ENCODE measurements at regions not wholly inside any gene's neighbourhood (a gene's known extent, or its start where the extent isn't known, plus 50 kb on each side); places are given as distances from the start of the nearest gene placed in this dataset.
"Not testable (repeated sequence)": the region's sequence is repeated elsewhere in the genome, so short reads cannot be mapped to it uniquely, and the experiment has no call there.

DNA sequence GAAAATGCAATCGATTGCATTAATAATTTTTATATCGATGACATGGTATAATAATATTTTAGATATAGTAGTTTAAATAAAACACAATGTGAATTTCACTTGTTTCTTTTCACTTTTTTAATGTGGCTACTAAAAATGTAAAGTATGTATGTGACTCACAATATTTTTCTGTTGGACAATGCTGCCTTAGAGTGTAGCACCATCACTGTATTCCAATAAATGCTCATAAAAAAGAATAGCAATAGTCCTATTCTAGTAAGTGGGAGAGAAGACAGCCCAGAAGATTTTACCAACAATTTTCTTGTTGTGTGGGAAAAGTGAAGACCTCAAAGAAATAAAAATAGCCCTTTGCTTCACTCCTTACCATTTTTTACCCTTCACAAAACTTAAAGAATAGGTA, 79.8 kb downstream of the FOXD4L6 start:
- not testable (repeated sequence) for TF ChIP-seq EZH2phosphoT487 (IDR thresholded peaks at IDR 0.05; ENCODE audit: borderline replicate concordance, low read depth); RAD21 (IDR thresholded peaks at IDR 0.05; ENCODE audit: low read length); EP300 (IDR thresholded peaks at IDR 0.05; ENCODE audit: borderline replicate concordance in 1 of 2, low read depth in 1 of 2, low read length in 1 of 2); YY1 (IDR thresholded peaks at IDR 0.05; ENCODE audit: low read depth); JUND (IDR thresholded peaks at IDR 0.05); SIN3A (IDR thresholded peaks at IDR 0.05; ENCODE audit: borderline replicate concordance, low read depth, low read length); SMC3 (IDR thresholded peaks at IDR 0.05; ENCODE audit: low read depth, low read length); NFIC (IDR thresholded peaks at IDR 0.05; ENCODE audit: borderline replicate concordance); FOXJ3 (CRISPR knock-in tag; IDR thresholded peaks at IDR 0.05); MXI1 (IDR thresholded peaks at IDR 0.05; ENCODE audit: low read depth, low read length); POLR2AphosphoS5 (IDR thresholded peaks at IDR 0.05; ENCODE audit: low read depth, low read length)
- TF ChIP-seq, protein P1, sequence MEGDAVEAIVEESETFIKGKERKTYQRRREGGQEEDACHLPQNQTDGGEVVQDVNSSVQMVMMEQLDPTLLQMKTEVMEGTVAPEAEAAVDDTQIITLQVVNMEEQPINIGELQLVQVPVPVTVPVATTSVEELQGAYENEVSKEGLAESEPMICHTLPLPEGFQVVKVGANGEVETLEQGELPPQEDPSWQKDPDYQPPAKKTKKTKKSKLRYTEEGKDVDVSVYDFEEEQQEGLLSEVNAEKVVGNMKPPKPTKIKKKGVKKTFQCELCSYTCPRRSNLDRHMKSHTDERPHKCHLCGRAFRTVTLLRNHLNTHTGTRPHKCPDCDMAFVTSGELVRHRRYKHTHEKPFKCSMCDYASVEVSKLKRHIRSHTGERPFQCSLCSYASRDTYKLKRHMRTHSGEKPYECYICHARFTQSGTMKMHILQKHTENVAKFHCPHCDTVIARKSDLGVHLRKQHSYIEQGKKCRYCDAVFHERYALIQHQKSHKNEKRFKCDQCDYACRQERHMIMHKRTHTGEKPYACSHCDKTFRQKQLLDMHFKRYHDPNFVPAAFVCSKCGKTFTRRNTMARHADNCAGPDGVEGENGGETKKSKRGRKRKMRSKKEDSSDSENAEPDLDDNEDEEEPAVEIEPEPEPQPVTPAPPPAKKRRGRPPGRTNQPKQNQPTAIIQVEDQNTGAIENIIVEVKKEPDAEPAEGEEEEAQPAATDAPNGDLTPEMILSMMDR (IDR thresholded peaks at IDR 0.05), result not testable (repeated sequence)
- TF ChIP-seq, protein P2, sequence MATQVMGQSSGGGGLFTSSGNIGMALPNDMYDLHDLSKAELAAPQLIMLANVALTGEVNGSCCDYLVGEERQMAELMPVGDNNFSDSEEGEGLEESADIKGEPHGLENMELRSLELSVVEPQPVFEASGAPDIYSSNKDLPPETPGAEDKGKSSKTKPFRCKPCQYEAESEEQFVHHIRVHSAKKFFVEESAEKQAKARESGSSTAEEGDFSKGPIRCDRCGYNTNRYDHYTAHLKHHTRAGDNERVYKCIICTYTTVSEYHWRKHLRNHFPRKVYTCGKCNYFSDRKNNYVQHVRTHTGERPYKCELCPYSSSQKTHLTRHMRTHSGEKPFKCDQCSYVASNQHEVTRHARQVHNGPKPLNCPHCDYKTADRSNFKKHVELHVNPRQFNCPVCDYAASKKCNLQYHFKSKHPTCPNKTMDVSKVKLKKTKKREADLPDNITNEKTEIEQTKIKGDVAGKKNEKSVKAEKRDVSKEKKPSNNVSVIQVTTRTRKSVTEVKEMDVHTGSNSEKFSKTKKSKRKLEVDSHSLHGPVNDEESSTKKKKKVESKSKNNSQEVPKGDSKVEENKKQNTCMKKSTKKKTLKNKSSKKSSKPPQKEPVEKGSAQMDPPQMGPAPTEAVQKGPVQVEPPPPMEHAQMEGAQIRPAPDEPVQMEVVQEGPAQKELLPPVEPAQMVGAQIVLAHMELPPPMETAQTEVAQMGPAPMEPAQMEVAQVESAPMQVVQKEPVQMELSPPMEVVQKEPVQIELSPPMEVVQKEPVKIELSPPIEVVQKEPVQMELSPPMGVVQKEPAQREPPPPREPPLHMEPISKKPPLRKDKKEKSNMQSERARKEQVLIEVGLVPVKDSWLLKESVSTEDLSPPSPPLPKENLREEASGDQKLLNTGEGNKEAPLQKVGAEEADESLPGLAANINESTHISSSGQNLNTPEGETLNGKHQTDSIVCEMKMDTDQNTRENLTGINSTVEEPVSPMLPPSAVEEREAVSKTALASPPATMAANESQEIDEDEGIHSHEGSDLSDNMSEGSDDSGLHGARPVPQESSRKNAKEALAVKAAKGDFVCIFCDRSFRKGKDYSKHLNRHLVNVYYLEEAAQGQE (IDR thresholded peaks at IDR 0.05; ENCODE audit: low read depth, low read length), result not testable (repeated sequence)
- TF ChIP-seq, protein P3, sequence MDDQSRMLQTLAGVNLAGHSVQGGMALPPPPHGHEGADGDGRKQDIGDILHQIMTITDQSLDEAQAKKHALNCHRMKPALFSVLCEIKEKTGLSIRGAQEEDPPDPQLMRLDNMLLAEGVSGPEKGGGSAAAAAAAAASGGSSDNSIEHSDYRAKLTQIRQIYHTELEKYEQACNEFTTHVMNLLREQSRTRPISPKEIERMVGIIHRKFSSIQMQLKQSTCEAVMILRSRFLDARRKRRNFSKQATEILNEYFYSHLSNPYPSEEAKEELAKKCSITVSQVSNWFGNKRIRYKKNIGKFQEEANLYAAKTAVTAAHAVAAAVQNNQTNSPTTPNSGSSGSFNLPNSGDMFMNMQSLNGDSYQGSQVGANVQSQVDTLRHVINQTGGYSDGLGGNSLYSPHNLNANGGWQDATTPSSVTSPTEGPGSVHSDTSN (IDR thresholded peaks at IDR 0.05), result not testable (repeated sequence)
